Lower lobe of right lung (tissue), 2 donors: ENCODE measurements at regions not wholly inside any gene's neighbourhood (a gene's known extent, or its start where the extent isn't known, plus 50 kb on each side); places are given as distances from the start of the nearest gene placed in this dataset.

Experiments used
- ATAC-seq, 2 donors: fragments of 200-7000 bp; cut with Tn5 transposase; one replicate each; pipeline ENCODE4 v1.9.1; 2020 to 2022; ENCODE audit warnings: mild to moderate bottlenecking in 2 of 2, moderate library complexity in 2 of 2
- DNase-seq: peaks from one replicate; pipeline ENCODE4 v3.0.0-alpha.2; 2020
- H3K27ac ChIP-seq: fragments of 200-600 bp; one replicate; pipeline ENCODE4 v1.8.0; 2022
- H3K27me3 ChIP-seq: fragments of 200-600 bp; one replicate; pipeline ENCODE4 v1.8.0; 2022; ENCODE audit warnings: low read depth
- H3K36me3 ChIP-seq: fragments of 200-600 bp; one replicate; pipeline ENCODE4 v1.8.0; 2022; ENCODE audit warnings: mild to moderate bottlenecking
- H3K4me1 ChIP-seq: fragments of 200-600 bp; one replicate; pipeline ENCODE4 v1.8.0; 2022
- H3K4me3 ChIP-seq: fragments of 200-600 bp; one replicate; pipeline ENCODE4 v1.8.0; 2022; ENCODE audit warnings: mild to moderate bottlenecking
- H3K9me3 ChIP-seq: fragments of 200-600 bp; one replicate; pipeline ENCODE4 v1.8.0; 2022
- CTCF ChIP-seq: fragments of 200-600 bp; IDR thresholded peaks from one replicate; pipeline ENCODE4 v1.8.0; 2022; ENCODE audit warnings: antibody characterized with exemption, mild to moderate bottlenecking
- intact Hi-C: fragments of 100-400 bp; cut with DNase I; formaldehyde crosslinking; loops from one replicate; pipeline ENCODE4 v1.11.0; 2022
- donor health status: DM: no; HTN: yes; CAD: no; lungs with severe emphysema.

GRCh38 chr2:57947398-57947797 is 99.2 kb upstream of the VRK2 start:
- no peaks in the 10 kb centered on the region for H3K9me3 ChIP-seq
- H3K27me3 ChIP-seq, result no peaks in the 10 kb centered on the region
- ATAC-seq (no peak), DNase-seq (no peak)
- H3K27ac ChIP-seq, result no peak overlapping the region
- intact Hi-C loops, result no loop called here
- H3K4me1 ChIP-seq, result no peaks in the 10 kb centered on the region
- no peak for TF ChIP-seq CTCF
- H3K4me3 ChIP-seq, result no peak overlapping the region
- no peaks in the 10 kb centered on the region for H3K36me3 ChIP-seq

- no peaks in the 10 kb centered on the region for H3K4me1 ChIP-seq
- no peak for ATAC-seq
- no peak for TF ChIP-seq CTCF
Measured at GRCh38 chr2:57954020-57954419, 92.6 kb upstream of the VRK2 start.

GRCh38 chr2:57957238-57957637 is 89.4 kb upstream of the VRK2 start:
- ATAC-seq, result no peak
- no peak overlapping the region for H3K4me3 ChIP-seq
- H3K27me3 ChIP-seq, result no peaks in the 10 kb centered on the region
- H3K4me1 ChIP-seq, result no peaks in the 10 kb centered on the region
- no peaks in the 10 kb centered on the region for H3K9me3 ChIP-seq
- intact Hi-C loops, result no loop called here
- TF ChIP-seq CTCF, result no peak
- no peaks in the 10 kb centered on the region for H3K36me3 ChIP-seq
- no peak for DNase-seq
- H3K27ac ChIP-seq, result no peak overlapping the region

More at GRCh38 chr2:57954020-57954419, 92.6 kb upstream of the VRK2 start:
- Histone ChIP-seq H3K4me3 (no peak overlapping the region), H3K27me3 (no peaks in the 10 kb centered on the region), H3K9me3 (no peaks in the 10 kb centered on the region), H3K36me3 (no peaks in the 10 kb centered on the region), H3K27ac (no peak overlapping the region)
- no peak for DNase-seq
- intact Hi-C loops, result no loop called here

GRCh38 chr2:57959390-57959789 is 87.2 kb upstream of the VRK2 start:
- H3K4me3 ChIP-seq, result no peak overlapping the region
- TF ChIP-seq CTCF, result no peak
- H3K27me3 ChIP-seq, result no peaks in the 10 kb centered on the region
- ATAC-seq, result no peak
- H3K4me1 ChIP-seq, result no peaks in the 10 kb centered on the region
- H3K36me3 ChIP-seq, result no peaks in the 10 kb centered on the region
- intact Hi-C loops, result no loop called here
- H3K9me3 ChIP-seq, result no peaks in the 10 kb centered on the region
- no peak for DNase-seq
- no peak overlapping the region for H3K27ac ChIP-seq

GRCh38 chr2:57962861-57963260 is 83.7 kb upstream of the VRK2 start:
- DNase-seq (no peak), ATAC-seq (no peak)
- H3K9me3 ChIP-seq, result no peaks in the 10 kb centered on the region
- no peak overlapping the region for H3K27ac ChIP-seq
- H3K4me3 ChIP-seq, result no peak overlapping the region
- no peaks in the 10 kb centered on the region for H3K4me1 ChIP-seq
- no peaks in the 10 kb centered on the region for H3K36me3 ChIP-seq
- intact Hi-C loops, result no loop called here
- TF ChIP-seq CTCF, result no peak
- no peaks in the 10 kb centered on the region for H3K27me3 ChIP-seq

- Histone ChIP-seq H3K4me1 (no peaks in the 10 kb centered on the region), H3K36me3 (no peaks in the 10 kb centered on the region), H3K9me3 (no peaks in the 10 kb centered on the region), H3K27ac (no peak overlapping the region), H3K27me3 (no peaks in the 10 kb centered on the region), H3K4me3 (no peak overlapping the region)
- intact Hi-C loops, result no loop called here
- ATAC-seq, result no peak
- no peak for DNase-seq
- TF ChIP-seq CTCF, result no peak
Measured at GRCh38 chr2:57965219-57965618, 81.4 kb upstream of the VRK2 start.
